Fibroblast of the aortic adventitia (primary cell): ENCODE measurements at regions not wholly inside any gene's neighbourhood (a gene's known extent, or its start where the extent isn't known, plus 50 kb on each side); places are given as distances from the start of the nearest gene placed in this dataset.

Source experiments
- DNase-seq: peaks from one replicate; pipeline ENCODE4 v3.0.0-alpha.2; 2010; ENCODE audit warnings: low read depth
- H3K4me3 ChIP-seq: 2 replicates; pipeline ENCODE4 v1.5.1; 2011; ENCODE audit warnings: low read depth, mild to moderate bottlenecking, control low read depth, low read length, moderate library complexity
- CTCF ChIP-seq: IDR thresholded peaks from 2 replicates; pipeline ENCODE4 v1.5.1; 2011; ENCODE audit warnings: mild to moderate bottlenecking, low read length, control low read depth, inconsistent platforms; ENCODE audit not compliant: insufficient read depth

- H3K4me3 ChIP-seq = no peak overlapping the region
- no peak for TF ChIP-seq CTCF
- no peak for DNase-seq
Measured at GRCh38 chr15:62377736-62378480, 212.8 kb upstream of the C2CD4B start.

DNA sequence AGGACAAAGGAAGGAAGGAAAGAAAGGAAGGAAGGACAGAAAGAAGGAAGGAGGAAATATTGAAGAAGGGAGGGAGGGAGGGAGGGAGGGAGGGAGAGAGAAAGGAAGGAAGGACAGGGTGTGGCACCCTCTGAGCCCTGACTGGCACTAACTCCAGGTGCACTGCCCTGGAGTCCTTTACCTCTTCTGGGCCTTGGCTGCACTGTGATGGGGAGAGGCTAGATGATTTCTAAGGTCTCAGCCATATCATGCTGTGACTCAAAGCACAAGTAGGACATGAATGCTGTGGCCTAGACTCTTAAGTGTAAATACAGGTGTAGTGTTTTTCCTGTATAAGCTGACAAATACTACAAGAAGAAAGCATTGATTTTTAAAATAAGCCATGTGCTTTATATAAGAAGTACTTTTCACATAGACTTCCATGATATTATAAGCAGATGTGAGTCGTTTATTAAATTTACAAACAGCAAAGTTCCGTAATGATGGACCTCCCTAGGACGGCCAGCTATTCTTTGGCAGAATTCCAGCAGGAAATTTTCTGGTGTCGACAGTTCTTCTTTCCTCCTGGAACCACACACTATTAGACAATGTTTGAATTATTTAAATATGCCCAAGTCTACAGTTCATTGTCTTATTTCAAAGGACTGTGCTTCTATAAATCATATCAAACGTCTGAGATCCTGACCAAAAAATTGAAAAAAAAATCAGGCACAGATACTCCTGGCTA is 213.8 kb upstream of the C2CD4B start:
- TF ChIP-seq CTCF = no peak
- DNase-seq = no peak
- no peak overlapping the region for H3K4me3 ChIP-seq

DNA sequence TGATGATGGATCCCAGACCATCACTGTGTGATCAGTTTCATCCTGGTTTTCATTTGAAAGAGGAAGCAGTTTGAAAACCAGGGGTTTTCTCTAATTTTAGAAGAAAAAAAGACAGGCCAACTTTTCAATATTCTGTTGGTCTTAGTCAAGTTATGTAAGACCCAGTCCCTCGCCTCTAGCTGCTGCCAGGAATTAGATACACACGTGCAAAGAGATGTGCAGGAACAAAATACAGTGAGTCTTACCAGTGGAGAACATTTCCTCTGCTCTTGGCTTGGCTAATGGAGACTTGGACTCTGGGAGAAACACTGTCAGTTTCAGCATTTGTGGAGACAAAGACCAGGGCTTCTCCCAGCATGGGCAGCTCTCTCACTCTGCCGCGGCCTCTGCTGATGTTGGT is 214.9 kb upstream of the C2CD4B start:
- no peak overlapping the region for H3K4me3 ChIP-seq
- TF ChIP-seq CTCF = no peak
- DNase-seq = no peak

- no peak for DNase-seq
- no peak overlapping the region for H3K4me3 ChIP-seq
- no peak for TF ChIP-seq CTCF
Measured at GRCh38 chr15:62382046-62382445, 217.0 kb upstream of the C2CD4B start.

GRCh38 chr15:62389885-62390790 is 225.1 kb upstream of the C2CD4B start, which contains the start of gene TLN2:
TSS of gene TLN2 (plus strand) at chr15:62390550.
- TF ChIP-seq CTCF = no peak
- peak; percentile 69 for DNase-seq
- peak within 1 kb of the TSS; percentile 98 for H3K4me3 ChIP-seq

DNA sequence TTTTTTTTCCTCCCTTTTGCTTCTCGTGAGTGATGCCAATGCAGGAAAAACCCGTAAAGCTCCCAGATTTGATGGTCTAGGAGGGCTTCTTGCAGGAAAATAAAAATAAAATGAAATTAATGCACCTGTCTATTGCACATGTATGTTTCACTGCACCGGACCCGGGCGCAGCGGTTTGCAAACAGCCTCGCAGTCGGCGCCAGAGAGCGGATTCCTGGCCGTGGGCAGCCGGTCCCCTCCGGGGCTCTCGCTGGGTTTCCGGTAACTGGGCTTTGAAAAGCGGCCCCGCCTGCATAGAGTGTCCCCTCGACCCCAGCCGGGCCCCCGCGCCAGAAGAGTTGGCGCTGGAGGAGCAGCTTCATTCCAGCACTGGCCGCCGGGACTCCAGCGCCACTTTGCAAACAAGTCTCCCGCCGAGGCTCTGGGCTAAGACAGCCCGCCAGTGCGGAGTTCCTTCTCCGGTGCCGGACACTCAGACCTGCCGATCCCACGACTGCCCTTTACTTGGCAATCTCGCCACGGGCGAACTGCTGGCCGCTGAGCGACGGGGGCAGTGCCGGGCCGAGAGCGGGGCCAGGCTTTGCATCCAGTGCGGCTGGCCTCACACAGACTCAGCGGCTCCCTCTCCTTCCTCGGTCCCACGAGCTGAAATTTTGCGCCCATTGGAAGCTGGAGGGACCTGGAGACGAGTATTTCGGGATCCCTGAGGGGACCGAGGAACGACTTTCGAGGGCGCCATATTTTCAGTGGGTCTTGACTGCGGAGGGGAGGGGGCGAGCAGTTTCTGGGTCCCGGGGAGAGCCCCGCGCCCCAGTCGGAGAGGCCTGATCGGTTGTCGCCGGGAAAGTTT is 225.9 kb upstream of the C2CD4B start:
- no peak for TF ChIP-seq CTCF
- peak overlapping the region; percentile 98 for H3K4me3 ChIP-seq
- peak; percentile 42 for DNase-seq
